ENCODE measurements at regions not wholly inside any gene's neighbourhood (a gene's known extent, or its start where the extent isn't known, plus 50 kb on each side); places are given as distances from the start of the nearest gene placed in this dataset.

DNA sequence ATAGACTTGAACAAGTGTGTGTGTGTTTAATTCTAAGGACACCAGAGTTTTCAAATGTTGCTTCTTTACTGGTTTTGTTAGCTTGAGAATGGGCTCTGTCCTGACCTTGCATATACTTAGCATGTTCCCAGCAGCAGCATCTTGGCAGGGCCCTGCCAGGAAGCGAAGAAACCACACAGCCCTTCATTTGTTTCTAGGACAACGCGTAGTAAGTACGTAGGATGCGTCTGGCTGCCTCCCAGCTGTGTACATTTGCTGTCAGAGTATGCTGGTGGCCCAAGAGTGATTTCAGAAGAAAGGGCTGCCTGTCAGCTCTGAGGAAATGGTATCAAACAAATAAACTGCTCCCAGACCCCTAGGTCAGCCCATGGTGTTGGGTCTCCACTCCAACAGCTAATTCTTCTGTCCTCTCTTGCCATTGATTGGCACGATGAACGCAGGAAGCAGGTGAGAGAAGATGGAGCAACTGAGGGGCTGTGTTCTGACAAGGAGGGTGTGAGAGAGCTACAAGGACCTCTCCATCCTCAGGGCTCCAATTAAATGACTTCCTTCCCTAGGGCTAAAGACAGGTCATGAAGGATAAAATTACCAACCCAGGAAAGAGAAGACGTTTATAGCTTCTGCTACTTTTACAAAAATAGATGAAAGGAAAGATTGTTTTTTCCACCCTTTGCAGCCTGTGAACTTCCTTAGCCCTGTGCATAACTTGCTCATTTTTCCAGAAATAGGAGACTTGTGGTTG is 55.9 kb upstream of the HDDC2 start:
- Histone ChIP-seq H2AFZ (ENCODE audit: insufficient read depth, low read depth, low read length, poor library complexity, severe bottlenecking) (peak overlapping the region; percentile 47), H3K27me3 (replicated peaks in 1 of 4; ENCODE audit: control extremely low read depth in 1 of 4, control insufficient read depth in 3 of 4, insufficient read depth in 4 of 4, low read length in 3 of 4) (peaks cover 0 to 17% (median 9%) of the 10 kb centered on the region in 4 experiments), H4K20me1 (ENCODE audit: control insufficient read depth, insufficient read depth, low read length, poor library complexity, severe bottlenecking) (no peaks in the 10 kb centered on the region), H3K36me3 (replicated peaks in 1 of 2; ENCODE audit: control extremely low read depth in 1 of 2, control insufficient read depth in 1 of 2, extremely low read depth in 1 of 2, insufficient read depth in 2 of 2, low read length in 1 of 2) (no peaks in the 10 kb centered on the region), H3K9ac (ENCODE audit: low read length) (no peak overlapping the region), H3K4me3 (ENCODE audit: control extremely low read depth in 1 of 5, extremely low read depth in 1 of 5, insufficient read depth in 1 of 5, low read depth in 2 of 5, low read length in 4 of 5) (no peak overlapping the region), H3K79me2 (ENCODE audit: control insufficient read depth, insufficient read depth, low read length) (no peaks in the 10 kb centered on the region), H3K27ac (ENCODE audit: low read length in 2 of 2) (no peak overlapping the region), H3K4me2 (replicated peaks; ENCODE audit: low read depth, low read length, poor library complexity, severe bottlenecking) (peak overlapping the region; percentile 41), H3K9me3 (ENCODE audit: control extremely low read depth in 1 of 3, control insufficient read depth in 2 of 3, insufficient read depth in 1 of 3, low read length in 2 of 3) (no peaks in the 10 kb centered on the region), H3K4me1 (ENCODE audit: control insufficient read depth in 2 of 2, insufficient read depth in 2 of 2, low read length in 2 of 2) (peaks cover 12 to 15% of the 10 kb centered on the region in 2 donors)
- ATAC-seq (ENCODE audit: low read depth) (peak; percentile 28), DNase-seq (peak; percentile 26)
- ChIA-PET CTCF (no interaction called here), POLR2A (no interaction called here)
- Mint-ChIP-seq H3K9me3 (ENCODE audit: insufficient read depth) (no peaks in the 10 kb centered on the region), H3K4me3 (no peak overlapping the region), H3K4me1 (peaks cover 21% of the 10 kb centered on the region), H3K27me3 (peaks cover 21% of the 10 kb centered on the region), H3K27ac (no peak overlapping the region)
- no peak for TF ChIP-seq EZH2 (IDR thresholded peaks at IDR 0.05; ENCODE audit: borderline replicate concordance, insufficient read depth, low read depth, low read length, poor library complexity, severe bottlenecking)
- TF ChIP-seq, protein P1, sequence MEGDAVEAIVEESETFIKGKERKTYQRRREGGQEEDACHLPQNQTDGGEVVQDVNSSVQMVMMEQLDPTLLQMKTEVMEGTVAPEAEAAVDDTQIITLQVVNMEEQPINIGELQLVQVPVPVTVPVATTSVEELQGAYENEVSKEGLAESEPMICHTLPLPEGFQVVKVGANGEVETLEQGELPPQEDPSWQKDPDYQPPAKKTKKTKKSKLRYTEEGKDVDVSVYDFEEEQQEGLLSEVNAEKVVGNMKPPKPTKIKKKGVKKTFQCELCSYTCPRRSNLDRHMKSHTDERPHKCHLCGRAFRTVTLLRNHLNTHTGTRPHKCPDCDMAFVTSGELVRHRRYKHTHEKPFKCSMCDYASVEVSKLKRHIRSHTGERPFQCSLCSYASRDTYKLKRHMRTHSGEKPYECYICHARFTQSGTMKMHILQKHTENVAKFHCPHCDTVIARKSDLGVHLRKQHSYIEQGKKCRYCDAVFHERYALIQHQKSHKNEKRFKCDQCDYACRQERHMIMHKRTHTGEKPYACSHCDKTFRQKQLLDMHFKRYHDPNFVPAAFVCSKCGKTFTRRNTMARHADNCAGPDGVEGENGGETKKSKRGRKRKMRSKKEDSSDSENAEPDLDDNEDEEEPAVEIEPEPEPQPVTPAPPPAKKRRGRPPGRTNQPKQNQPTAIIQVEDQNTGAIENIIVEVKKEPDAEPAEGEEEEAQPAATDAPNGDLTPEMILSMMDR (IDR thresholded peaks at IDR 0.05), result no peak
- 0% methylated on average over 5 of the region's 8 CpGs for WGBS (ENCODE audit: insufficient coverage)
- intact Hi-C loops (cut with micrococcal nuclease), result no loop called here

DNA sequence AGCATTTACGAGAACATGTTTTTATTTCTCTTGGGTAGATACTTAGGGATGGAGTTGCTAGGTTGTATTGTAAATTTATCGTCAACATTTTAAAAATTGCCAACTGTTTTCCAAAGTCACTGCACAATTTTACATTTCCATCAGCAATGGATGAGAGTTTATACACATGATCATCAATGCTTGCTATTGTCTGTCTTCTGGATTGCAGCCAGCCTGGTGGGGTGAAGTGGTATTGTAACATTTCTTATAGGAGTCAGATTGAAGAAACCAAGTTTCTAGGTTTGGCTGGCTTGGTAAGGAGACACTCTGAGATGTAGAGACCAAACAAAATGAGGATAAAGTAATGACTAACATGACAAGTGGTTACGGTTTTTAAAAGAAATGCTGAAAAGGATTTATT is 57.1 kb upstream of the HDDC2 start:
- Mint-ChIP-seq H3K4me3 (no peak overlapping the region), H3K27ac (no peak overlapping the region), H3K4me1 (peaks cover 26% of the 10 kb centered on the region), H3K27me3 (peaks cover 26% of the 10 kb centered on the region), H3K9me3 (ENCODE audit: insufficient read depth) (no peaks in the 10 kb centered on the region)
- Histone ChIP-seq H3K27me3 (replicated peaks in 1 of 4; ENCODE audit: control extremely low read depth in 1 of 4, control insufficient read depth in 3 of 4, insufficient read depth in 4 of 4, low read length in 3 of 4) (peaks cover 0 to 21% (median 20%) of the 10 kb centered on the region in 4 experiments), H3K9me3 (ENCODE audit: control extremely low read depth in 1 of 3, control insufficient read depth in 2 of 3, insufficient read depth in 1 of 3, low read length in 2 of 3) (peaks cover 0 to 4% (median 0%) of the 10 kb centered on the region in 3 donors), H2AFZ (ENCODE audit: insufficient read depth, low read depth, low read length, poor library complexity, severe bottlenecking) (no peak overlapping the region), H3K4me1 (ENCODE audit: control insufficient read depth in 2 of 2, insufficient read depth in 2 of 2, low read length in 2 of 2) (peaks cover 23 to 26% of the 10 kb centered on the region in 2 donors), H3K79me2 (ENCODE audit: control insufficient read depth, insufficient read depth, low read length) (no peaks in the 10 kb centered on the region), H3K4me3 (ENCODE audit: control extremely low read depth in 1 of 5, extremely low read depth in 1 of 5, insufficient read depth in 1 of 5, low read depth in 2 of 5, low read length in 4 of 5) (no peak overlapping the region), H3K4me2 (replicated peaks; ENCODE audit: low read depth, low read length, poor library complexity, severe bottlenecking) (no peak overlapping the region), H3K9ac (ENCODE audit: low read length) (no peak overlapping the region), H3K27ac (ENCODE audit: low read length in 2 of 2) (no peak overlapping the region), H4K20me1 (ENCODE audit: control insufficient read depth, insufficient read depth, low read length, poor library complexity, severe bottlenecking) (no peaks in the 10 kb centered on the region), H3K36me3 (replicated peaks in 1 of 2; ENCODE audit: control extremely low read depth in 1 of 2, control insufficient read depth in 1 of 2, extremely low read depth in 1 of 2, insufficient read depth in 2 of 2, low read length in 1 of 2) (no peaks in the 10 kb centered on the region)
- 100% methylated on average over 1 of the region's 3 CpGs for WGBS (ENCODE audit: insufficient coverage)
- ATAC-seq (ENCODE audit: low read depth) (no peak), DNase-seq (no peak)
- TF ChIP-seq, protein P1 (IDR thresholded peaks at IDR 0.05), result no peak
- no peak for TF ChIP-seq EZH2 (IDR thresholded peaks at IDR 0.05; ENCODE audit: borderline replicate concordance, insufficient read depth, low read depth, low read length, poor library complexity, severe bottlenecking)
- intact Hi-C loops (cut with micrococcal nuclease), result no loop called here
- ChIA-PET CTCF (no interaction called here), POLR2A (no interaction called here)
